ENCODE measurements at regions not wholly inside any gene's neighbourhood (a gene's known extent, or its start where the extent isn't known, plus 50 kb on each side); places are given as distances from the start of the nearest gene placed in this dataset.

DNA sequence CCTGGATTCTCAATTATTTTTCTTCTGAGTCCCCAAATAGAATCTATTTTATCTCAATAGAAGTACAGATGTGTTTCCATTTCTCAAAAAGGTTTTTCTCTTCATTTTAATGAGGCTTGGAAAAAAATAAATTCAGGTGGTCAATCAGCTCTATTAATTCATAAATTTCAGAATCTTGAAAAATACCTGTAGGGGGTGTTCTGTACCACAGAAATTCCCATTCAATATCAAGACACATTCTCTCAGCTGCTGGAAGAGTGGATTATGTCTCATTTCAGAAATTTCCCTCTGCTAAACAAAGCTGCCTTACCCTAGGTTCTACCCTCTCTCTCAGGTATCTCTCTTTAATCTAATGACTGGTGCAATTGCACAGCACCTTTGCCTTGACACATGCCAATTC is 1121.2 kb downstream of the SI start:
- Histone ChIP-seq H3K4me1 (ENCODE audit: control insufficient read depth in 1 of 2, low read depth in 2 of 2) (no peaks in the 10 kb centered on the region), H3K4me3 (no peak overlapping the region), H3K36me3 (no peaks in the 10 kb centered on the region), H3K27ac (no peak overlapping the region), H3K27me3 (replicated peaks; ENCODE audit: insufficient read depth) (no peaks in the 10 kb centered on the region), H3K9me3 (no peaks in the 10 kb centered on the region)
- DNase-seq (ENCODE audit: low spot score) (no peak), ATAC-seq (ENCODE audit: insufficient number of reproducible peaks, low FRiP score, low read depth) (no peak)
- TF ChIP-seq, protein P1, sequence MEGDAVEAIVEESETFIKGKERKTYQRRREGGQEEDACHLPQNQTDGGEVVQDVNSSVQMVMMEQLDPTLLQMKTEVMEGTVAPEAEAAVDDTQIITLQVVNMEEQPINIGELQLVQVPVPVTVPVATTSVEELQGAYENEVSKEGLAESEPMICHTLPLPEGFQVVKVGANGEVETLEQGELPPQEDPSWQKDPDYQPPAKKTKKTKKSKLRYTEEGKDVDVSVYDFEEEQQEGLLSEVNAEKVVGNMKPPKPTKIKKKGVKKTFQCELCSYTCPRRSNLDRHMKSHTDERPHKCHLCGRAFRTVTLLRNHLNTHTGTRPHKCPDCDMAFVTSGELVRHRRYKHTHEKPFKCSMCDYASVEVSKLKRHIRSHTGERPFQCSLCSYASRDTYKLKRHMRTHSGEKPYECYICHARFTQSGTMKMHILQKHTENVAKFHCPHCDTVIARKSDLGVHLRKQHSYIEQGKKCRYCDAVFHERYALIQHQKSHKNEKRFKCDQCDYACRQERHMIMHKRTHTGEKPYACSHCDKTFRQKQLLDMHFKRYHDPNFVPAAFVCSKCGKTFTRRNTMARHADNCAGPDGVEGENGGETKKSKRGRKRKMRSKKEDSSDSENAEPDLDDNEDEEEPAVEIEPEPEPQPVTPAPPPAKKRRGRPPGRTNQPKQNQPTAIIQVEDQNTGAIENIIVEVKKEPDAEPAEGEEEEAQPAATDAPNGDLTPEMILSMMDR (IDR thresholded peaks at IDR 0.05) = no peak

DNA sequence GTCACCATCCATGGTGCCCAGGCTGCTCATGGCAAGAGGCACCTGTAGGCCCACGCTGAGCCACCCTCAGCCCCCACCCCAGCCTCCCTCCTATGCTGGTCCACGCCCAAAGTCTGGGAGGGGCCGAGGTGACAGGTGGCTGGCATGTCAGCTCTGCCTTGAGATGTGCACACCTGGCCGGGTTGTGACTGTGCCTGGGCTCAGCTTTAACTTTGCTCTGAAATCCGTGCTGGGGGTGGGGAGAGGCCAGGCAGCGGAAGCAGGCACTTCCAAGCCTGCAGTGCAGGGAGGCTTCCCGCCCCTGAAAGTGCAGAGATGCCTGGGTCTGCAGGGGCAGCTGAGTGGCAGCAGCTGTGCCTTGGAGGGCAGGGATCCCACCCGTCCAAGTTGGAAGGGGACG is 1124.8 kb downstream of the SI start:
- DNase-seq (ENCODE audit: low spot score) (no peak), ATAC-seq (ENCODE audit: insufficient number of reproducible peaks, low FRiP score, low read depth) (no peak)
- Histone ChIP-seq H3K36me3 (no peaks in the 10 kb centered on the region), H3K9me3 (no peaks in the 10 kb centered on the region), H3K4me3 (no peak overlapping the region), H3K4me1 (ENCODE audit: control insufficient read depth in 1 of 2, low read depth in 2 of 2) (no peaks in the 10 kb centered on the region), H3K27me3 (replicated peaks; ENCODE audit: insufficient read depth) (no peaks in the 10 kb centered on the region), H3K27ac (no peak overlapping the region)
- TF ChIP-seq, protein P1 (IDR thresholded peaks at IDR 0.05) = no peak

DNA sequence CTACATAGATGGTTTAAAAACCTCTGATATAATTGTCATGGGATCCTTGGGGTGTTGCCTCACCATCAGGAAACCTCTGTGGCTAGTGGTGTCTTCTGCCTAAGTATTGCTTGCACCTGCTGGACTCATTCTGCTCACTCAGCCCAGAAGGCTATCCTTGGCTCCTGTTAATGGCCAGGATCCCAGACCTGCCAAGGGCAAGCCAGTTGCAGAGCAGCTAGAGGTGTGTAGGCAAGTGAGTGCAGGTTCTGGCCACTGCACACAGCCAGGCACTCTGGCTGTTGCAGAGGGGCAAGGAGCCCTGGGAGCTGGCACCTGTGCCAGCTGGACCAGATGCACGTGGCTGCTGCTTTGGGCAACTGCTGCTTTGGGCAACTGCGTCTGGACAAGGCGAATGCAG is 1125.8 kb downstream of the SI start:
- Histone ChIP-seq H3K4me1 (ENCODE audit: control insufficient read depth in 1 of 2, low read depth in 2 of 2) (no peaks in the 10 kb centered on the region), H3K27ac (no peak overlapping the region), H3K27me3 (replicated peaks; ENCODE audit: insufficient read depth) (no peaks in the 10 kb centered on the region), H3K4me3 (no peak overlapping the region), H3K9me3 (no peaks in the 10 kb centered on the region), H3K36me3 (no peaks in the 10 kb centered on the region)
- TF ChIP-seq, protein P1 (IDR thresholded peaks at IDR 0.05) = no peak
- DNase-seq (ENCODE audit: low spot score) = no peak
- ATAC-seq (ENCODE audit: insufficient number of reproducible peaks, low FRiP score, low read depth) = no peak

DNA sequence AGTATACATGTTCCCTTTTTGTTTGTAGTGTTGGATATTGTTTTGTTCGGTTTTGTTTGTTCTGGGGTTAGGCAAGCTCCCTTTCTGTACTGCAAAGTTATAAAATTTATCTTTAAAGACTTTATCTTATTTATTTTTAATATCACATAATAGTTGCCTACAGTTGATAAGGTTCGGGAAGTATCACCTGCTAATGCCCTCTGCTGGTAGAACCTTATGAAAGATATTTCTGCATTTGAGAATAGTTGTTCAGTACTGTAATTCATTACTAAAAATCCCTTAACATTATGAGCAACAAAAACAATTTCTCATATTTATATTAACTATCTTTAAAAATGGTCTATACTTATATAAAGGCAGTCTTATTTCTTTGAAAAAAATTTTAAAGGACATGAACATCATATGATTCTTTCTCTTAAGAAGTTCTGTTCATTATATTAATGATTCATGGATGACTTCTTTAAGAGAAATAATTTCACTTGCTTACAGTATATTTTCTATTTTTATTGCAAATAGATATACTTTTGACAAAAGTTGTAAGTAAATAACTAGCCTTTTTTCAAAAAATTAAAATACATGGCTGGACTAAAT is 1126.8 kb downstream of the SI start:
- H3K4me1 ChIP-seq (ENCODE audit: control insufficient read depth in 1 of 2, low read depth in 2 of 2) = no peaks in the 10 kb centered on the region
- DNase-seq (ENCODE audit: low spot score) = no peak
- no peak for ATAC-seq (ENCODE audit: insufficient number of reproducible peaks, low FRiP score, low read depth)
- no peaks in the 10 kb centered on the region for H3K36me3 ChIP-seq
- H3K4me3 ChIP-seq = no peak overlapping the region
- no peaks in the 10 kb centered on the region for H3K27me3 ChIP-seq (replicated peaks; ENCODE audit: insufficient read depth)
- TF ChIP-seq, protein P1 (IDR thresholded peaks at IDR 0.05) = peak; percentile 12
- no peak overlapping the region for H3K27ac ChIP-seq
- no peaks in the 10 kb centered on the region for H3K9me3 ChIP-seq

DNA sequence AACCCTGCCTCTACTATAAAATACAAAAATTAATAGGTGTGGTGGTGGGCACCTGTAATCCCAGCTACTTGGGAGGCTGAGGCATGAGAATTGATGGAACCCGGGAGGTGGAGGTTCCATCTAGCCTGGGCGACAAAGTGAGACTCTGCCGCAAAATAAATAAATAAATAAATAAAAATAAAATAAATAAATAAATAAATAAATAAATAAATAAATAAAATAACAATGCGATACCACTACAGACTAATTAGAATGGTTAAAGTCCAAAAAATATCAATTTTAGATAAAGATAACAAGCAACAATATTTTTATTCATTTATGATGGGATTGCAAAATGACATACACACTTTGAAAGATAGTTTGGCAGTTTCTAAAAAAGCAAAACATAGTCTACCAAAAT is 1131.5 kb downstream of the SI start:
- Histone ChIP-seq H3K4me1 (ENCODE audit: control insufficient read depth in 1 of 2, low read depth in 2 of 2) (no peaks in the 10 kb centered on the region), H3K27me3 (replicated peaks; ENCODE audit: insufficient read depth) (no peaks in the 10 kb centered on the region), H3K36me3 (no peaks in the 10 kb centered on the region), H3K27ac (no peak overlapping the region), H3K9me3 (no peaks in the 10 kb centered on the region), H3K4me3 (no peak overlapping the region)
- ATAC-seq (ENCODE audit: insufficient number of reproducible peaks, low FRiP score, low read depth) = no peak
- no peak for DNase-seq (ENCODE audit: low spot score)
- TF ChIP-seq, protein P1 (IDR thresholded peaks at IDR 0.05) = no peak

Measured in thoracic aorta (tissue), 2 donors.